Chondrocyte (in vitro differentiated cells): ENCODE measurements at regions not wholly inside any gene's neighbourhood (a gene's known extent, or its start where the extent isn't known, plus 50 kb on each side); places are given as distances from the start of the nearest gene placed in this dataset.

Experiments used
- DNase-seq: peaks from one replicate; pipeline ENCODE4 v3.0.0; 2021; ENCODE audit warnings: mixed read lengths, low spot score
- H3K27ac Mint-ChIP-seq: one replicate; pipeline ENCODE4 v1.8.0; 2021; ENCODE audit warnings: mild to moderate bottlenecking, moderate library complexity, mixed read lengths; ENCODE audit not compliant: unreplicated experiment
- H3K27me3 Mint-ChIP-seq: 2 replicates; pipeline ENCODE4 v1.8.0; 2021; ENCODE audit warnings: low read depth, mixed read lengths
- H3K36me3 Mint-ChIP-seq: 2 replicates; pipeline ENCODE4 v1.8.0; 2021; ENCODE audit warnings: low read depth, mixed read lengths
- H3K4me1 Mint-ChIP-seq: 2 replicates; pipeline ENCODE4 v1.8.0; 2021; ENCODE audit warnings: low read depth, mild to moderate bottlenecking, mixed read lengths
- H3K4me3 Mint-ChIP-seq: one replicate; pipeline ENCODE4 v1.8.0; 2021; ENCODE audit warnings: mild to moderate bottlenecking, moderate library complexity, mixed read lengths; ENCODE audit not compliant: unreplicated experiment
- H3K9me3 Mint-ChIP-seq: 2 replicates; pipeline ENCODE4 v1.8.0; 2021; ENCODE audit warnings: low read depth, mixed read lengths
- CTCF ChIP-seq: fragments of 200-600 bp; sonication (generic); IDR thresholded peaks from 2 replicates; pipeline ENCODE4 v1.5.0; 2021; ENCODE audit warnings: antibody characterized with exemption, mild to moderate bottlenecking, moderate library complexity

GRCh38 chr9:113721856-113722255, 154.3 kb upstream of the ZNF618 start:
- Mint-ChIP-seq H3K4me1 (no peaks in the 10 kb centered on the region), H3K27me3 (peaks cover 28% of the 10 kb centered on the region)

GRCh38 chr9:113724202-113724601, 151.9 kb upstream of the ZNF618 start:
- TF ChIP-seq CTCF = no peak
- peaks cover 9% of the 10 kb centered on the region for H3K9me3 Mint-ChIP-seq
- peaks cover 23% of the 10 kb centered on the region for H3K27me3 Mint-ChIP-seq
- no peak for DNase-seq
- H3K36me3 Mint-ChIP-seq = peaks cover 6% of the 10 kb centered on the region
- no peak overlapping the region for H3K4me3 Mint-ChIP-seq
- H3K27ac Mint-ChIP-seq = no peak overlapping the region
- H3K4me1 Mint-ChIP-seq = no peaks in the 10 kb centered on the region

More at GRCh38 chr9:113721856-113722255, 154.3 kb upstream of the ZNF618 start:
- Mint-ChIP-seq H3K36me3 (peaks cover 4% of the 10 kb centered on the region), H3K4me3 (no peak overlapping the region), H3K27ac (no peak overlapping the region), H3K9me3 (peaks cover 7% of the 10 kb centered on the region)
- TF ChIP-seq CTCF = no peak
- DNase-seq = no peak

GRCh38 chr9:113728989-113729388, 147.1 kb upstream of the ZNF618 start:
- Mint-ChIP-seq H3K9me3 (peaks cover 5% of the 10 kb centered on the region), H3K4me1 (no peaks in the 10 kb centered on the region), H3K36me3 (peaks cover 6% of the 10 kb centered on the region), H3K27ac (no peak overlapping the region), H3K4me3 (no peak overlapping the region), H3K27me3 (peaks cover 24% of the 10 kb centered on the region)
- no peak for TF ChIP-seq CTCF
- DNase-seq = no peak

- Mint-ChIP-seq H3K27ac (no peak overlapping the region), H3K36me3 (peaks cover 5% of the 10 kb centered on the region), H3K27me3 (peaks cover 19% of the 10 kb centered on the region), H3K9me3 (peaks cover 2% of the 10 kb centered on the region), H3K4me1 (peaks cover 5% of the 10 kb centered on the region), H3K4me3 (no peak overlapping the region)
- no peak for DNase-seq
- TF ChIP-seq CTCF = no peak
Measured at GRCh38 chr9:113734826-113735225, 141.3 kb upstream of the ZNF618 start.

- Mint-ChIP-seq H3K4me1 (peaks cover 27% of the 10 kb centered on the region), H3K4me3 (no peak overlapping the region), H3K27me3 (peaks cover 11% of the 10 kb centered on the region), H3K9me3 (no peaks in the 10 kb centered on the region), H3K36me3 (peaks cover 4% of the 10 kb centered on the region), H3K27ac (no peak overlapping the region)
- no peak for DNase-seq
- TF ChIP-seq CTCF = peak; percentile 98
Measured at GRCh38 chr9:113737517-113738271, 138.4 kb upstream of the ZNF618 start.
